Epithelial cell of prostate (primary cell): ENCODE measurements at regions not wholly inside any gene's neighbourhood (a gene's known extent, or its start where the extent isn't known, plus 50 kb on each side); places are given as distances from the start of the nearest gene placed in this dataset.

Experiments used
- DNase-seq: peaks from one replicate; pipeline ENCODE4 v3.0.0-alpha.2; 2011; ENCODE audit warnings: low read depth, low spot score
- H3K27ac ChIP-seq: fragments of 450-650 bp; 2 replicates; pipeline ENCODE4 v1.5.1; 2017; ENCODE audit warnings: mild to moderate bottlenecking

GRCh38 chr1:224879162-224879803, 50.2 kb upstream of the DNAH14 start:
- DNase-seq = no peak
- H3K27ac ChIP-seq = no peak overlapping the region
